K562 (cell line): ENCODE measurements at regions not wholly inside any gene's neighbourhood (a gene's known extent, or its start where the extent isn't known, plus 50 kb on each side); places are given as distances from the start of the nearest gene placed in this dataset.

Experiments
- ATAC-seq: fragments of 200-7000 bp; cut with Tn5 transposase; 3 replicates; pipeline ENCODE4 v1.9.1; 2020; ENCODE audit warnings: moderate library complexity
- BruUV-seq: library from RNA; stranded (reverse); fragments of 400-500 nt; replicated peaks from 2 replicates; lab custom pipeline; 2021; lab: Mats Ljungman, UMichigan
- CTCF ChIA-PET: fragments of 300-600 bp; formaldehyde crosslinking; extraction: SDS; loops from one replicate; lab custom pipeline; 2021; ENCODE audit warnings: low intra/inter-chr PET ratio; lab: Yijun Ruan, JAX
- POLR2A ChIA-PET: fragments of 300-600, 350-650 bp; sonication (Branson Sonifier 250); formaldehyde crosslinking; extraction: SDS; loops from one replicate; lab custom pipeline; 2021; ENCODE audit warnings: antibody characterized with exemption, inconsistent platforms; lab: Yijun Ruan, JAX
- DNase-seq, 4 experiments: peaks; one replicate each; pipeline versions ENCODE4 v3.0.0 to v3.0.0-alpha.2; 2011 to 2018; ENCODE audit warnings: low spot score in 3 of 4, mixed read lengths in 3 of 4; ENCODE audit errors: extremely low read depth in 1 of 4
- FAIRE-seq: peaks from 2 replicates; lab custom pipeline; 2011; peaks lifted over from hg19 to GRCh38; lab: Jason Lieb, UNC
- H2AFZ ChIP-seq: 2 replicates; pipeline ENCODE4 v1.6.0; 2011; ENCODE audit warnings: low read depth, low read length, control low read depth, inconsistent platforms
- H3K27ac ChIP-seq: fragments of 200-600 bp; 3 replicates; pipeline ENCODE4 v1.8.0; 2011; ENCODE audit warnings: low read depth, mild to moderate bottlenecking, control low read depth, inconsistent platforms, low read length, moderate library complexity, mixed read lengths; ENCODE audit errors: extremely low read depth
- H3K27me3 ChIP-seq, 2 experiments: fragments of 300-600 bp in 1 of 2; 2 replicates in 1 of 2; 3 replicates in 1 of 2; pipeline versions ENCODE4 v1.6.0 to v1.8.0; 2011; ENCODE audit warnings: inconsistent platforms in 2 of 2, low read length in 2 of 2, mild to moderate bottlenecking in 1 of 2, mixed read lengths in 1 of 2, moderate library complexity in 1 of 2; ENCODE audit not compliant: control insufficient read depth in 2 of 2, insufficient read depth in 2 of 2
- H3K36me3 ChIP-seq: fragments of 300-600 bp; 3 replicates; pipeline ENCODE4 v1.8.0; 2011; ENCODE audit warnings: mild to moderate bottlenecking, low read length, inconsistent platforms; ENCODE audit not compliant: control insufficient read depth, insufficient read depth
- H3K4me1 ChIP-seq, 2 experiments: fragments of 200-600 bp in 1 of 2; replicated peaks in 1 of 2; 2 replicates in 1 of 2; 3 replicates in 1 of 2; pipeline versions ENCODE4 v1.5.1 to v1.8.0; 2011; ENCODE audit warnings: inconsistent platforms in 2 of 2, low read length in 2 of 2, mild to moderate bottlenecking in 1 of 2, mixed read lengths in 1 of 2, moderate library complexity in 1 of 2; ENCODE audit not compliant: control insufficient read depth in 2 of 2, insufficient read depth in 2 of 2
- H3K4me2 ChIP-seq: 2 replicates; pipeline ENCODE4 v1.6.1; 2011; ENCODE audit warnings: low read length, control low read depth, inconsistent platforms, mixed read lengths; ENCODE audit not compliant: insufficient read depth
- H3K4me3 ChIP-seq: fragments of 200-600 bp; sonication (generic), shearing (Covaris generic); 2 replicates; pipeline ENCODE4 v1.5.1; 2016; ENCODE audit warnings: control low read depth, inconsistent platforms
- H3K79me2 ChIP-seq: fragments of 200-600 bp; 3 replicates; pipeline ENCODE4 v1.8.0; 2011; ENCODE audit warnings: low read length, inconsistent platforms; ENCODE audit not compliant: control insufficient read depth, insufficient read depth
- H3K9ac ChIP-seq, 2 experiments: 2 replicates each; pipeline versions ENCODE4 v1.6.0 to v1.6.1; 2011; ENCODE audit warnings: low read depth in 2 of 2, low read length in 2 of 2, control low read depth in 1 of 2, inconsistent platforms in 1 of 2, mild to moderate bottlenecking in 1 of 2, mixed read lengths in 1 of 2; ENCODE audit not compliant: insufficient read depth in 1 of 2
- H3K9me1 ChIP-seq: one replicate; pipeline ENCODE4 v1.6.0; 2011; ENCODE audit warnings: inconsistent platforms, mild to moderate bottlenecking, low read length, moderate library complexity; ENCODE audit not compliant: control insufficient read depth, insufficient read depth
- H3K9me3 ChIP-seq: replicated peaks from 2 replicates; pipeline ENCODE4 v1.5.1; 2011; ENCODE audit warnings: low read depth, low read length, inconsistent platforms; ENCODE audit not compliant: control insufficient read depth, insufficient read depth
- H4K20me1 ChIP-seq: replicated peaks from 2 replicates; pipeline ENCODE4 v1.6.1; 2011; ENCODE audit warnings: low read length, inconsistent platforms, mixed read lengths; ENCODE audit not compliant: control insufficient read depth, insufficient read depth
- FOXK2 ChIP-seq, 2 experiments: fragments of 450-650 bp; IDR thresholded peaks in 1 of 2; conservative IDR thresholded peaks in 1 of 2; 2 replicates each; pipeline ENCODE4 v1.6.1; 2016; ENCODE audit warnings: low read depth in 2 of 2, mild to moderate bottlenecking in 1 of 2
- GABPA ChIP-seq: fragments of 200-800 bp; sonication (Bioruptor generic); conservative IDR thresholded peaks from 2 replicates; pipeline ENCODE4 v1.6.1; 2016; ENCODE audit warnings: low read depth, missing genetic modification characterization, missing compliant biosample characterization
- HEY1 ChIP-seq: fragments of 250-450 bp; sonication (Bioruptor Pico); IDR thresholded peaks from 2 replicates; pipeline ENCODE4 v1.5.0; 2020; ENCODE audit warnings: mild to moderate bottlenecking, moderate library complexity, borderline replicate concordance
- NFIC ChIP-seq: fragments of 450-650 bp; IDR thresholded peaks from 2 replicates; pipeline ENCODE4 v1.6.1; 2017; ENCODE audit warnings: mild to moderate bottlenecking, inconsistent platforms
- ZNF398 ChIP-seq: fragments of 250-450 bp; sonication (Bioruptor Pico); IDR thresholded peaks from 2 replicates; pipeline ENCODE4 v1.8.0; 2021; ENCODE audit warnings: moderate library complexity, mild to moderate bottlenecking, inconsistent platforms
- WGBS: fragments of 100-300 bp; shearing (Covaris generic); methylation state at CpG from one replicate; pipeline ENCODE4 v1.1.6; 2016; ENCODE audit warnings: low coverage, mixed read lengths; ENCODE audit not compliant: insufficient coverage; ENCODE audit errors: missing lambda C conversion rate; 5-methylcytosine and 5-hydroxymethylcytosine counted together
- in situ Hi-C: fragments of 300-500 bp; cut with MboI; formaldehyde crosslinking; loops from 4 replicates; pipeline ENCODE4 v1.15.0; 2018; ENCODE audit warnings: inconsistent platforms, mixed read lengths
- intact Hi-C: fragments of 100-400 bp; cut with micrococcal nuclease; formaldehyde crosslinking; loops from 2 replicates; pipeline ENCODE4 v1.14.2; 2022
- TF ChIP-seq, protein P1 (sequence below): sonication (generic); formaldehyde crosslinking; IDR thresholded peaks from 2 replicates; pipeline ENCODE4 v1.8.0; 2022; ENCODE audit warnings: mild to moderate bottlenecking, low read depth, missing genetic modification reagents
- TF ChIP-seq, protein P2 (sequence below), 2 experiments: fragments of 150-350 bp in 1 of 2; IDR thresholded peaks; 2 replicates each; pipeline ENCODE4 v1.6.1; 2012 to 2016; ENCODE audit warnings: low read depth in 2 of 2, low read length in 2 of 2, mild to moderate bottlenecking in 1 of 2, moderate library complexity in 1 of 2
- TF ChIP-seq, protein P3 (sequence below), 3 experiments: IDR thresholded peaks in 2 of 3; conservative IDR thresholded peaks in 1 of 3; 2 replicates each; pipeline ENCODE4 v1.5.1; 2011 to 2012; ENCODE audit warnings: low read length in 3 of 3, mild to moderate bottlenecking in 3 of 3, control low read depth in 2 of 3, improper control_type of control experiment in 1 of 3, inconsistent platforms in 1 of 3, low read depth in 1 of 3, mixed read lengths in 1 of 3, moderate library complexity in 1 of 3; ENCODE audit not compliant: insufficient read depth in 2 of 3

- WGBS, result 3% methylated on average over 2 of the region's 2 CpGs
- no TSS peak for BruUV-seq
- H3K36me3 ChIP-seq, result no peaks in the 10 kb centered on the region
- H3K27ac ChIP-seq, result no peak overlapping the region
- ATAC-seq (no peak), DNase-seq (no peak), FAIRE-seq (no peak)
- POLR2A ChIA-PET, result no interaction called here
- TF ChIP-seq, protein P1, sequence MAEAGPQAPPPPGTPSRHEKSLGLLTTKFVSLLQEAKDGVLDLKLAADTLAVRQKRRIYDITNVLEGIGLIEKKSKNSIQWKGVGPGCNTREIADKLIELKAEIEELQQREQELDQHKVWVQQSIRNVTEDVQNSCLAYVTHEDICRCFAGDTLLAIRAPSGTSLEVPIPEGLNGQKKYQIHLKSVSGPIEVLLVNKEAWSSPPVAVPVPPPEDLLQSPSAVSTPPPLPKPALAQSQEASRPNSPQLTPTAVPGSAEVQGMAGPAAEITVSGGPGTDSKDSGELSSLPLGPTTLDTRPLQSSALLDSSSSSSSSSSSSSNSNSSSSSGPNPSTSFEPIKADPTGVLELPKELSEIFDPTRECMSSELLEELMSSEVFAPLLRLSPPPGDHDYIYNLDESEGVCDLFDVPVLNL (CRISPR knock-in tag), result no peak
- TF ChIP-seq, protein P2, sequence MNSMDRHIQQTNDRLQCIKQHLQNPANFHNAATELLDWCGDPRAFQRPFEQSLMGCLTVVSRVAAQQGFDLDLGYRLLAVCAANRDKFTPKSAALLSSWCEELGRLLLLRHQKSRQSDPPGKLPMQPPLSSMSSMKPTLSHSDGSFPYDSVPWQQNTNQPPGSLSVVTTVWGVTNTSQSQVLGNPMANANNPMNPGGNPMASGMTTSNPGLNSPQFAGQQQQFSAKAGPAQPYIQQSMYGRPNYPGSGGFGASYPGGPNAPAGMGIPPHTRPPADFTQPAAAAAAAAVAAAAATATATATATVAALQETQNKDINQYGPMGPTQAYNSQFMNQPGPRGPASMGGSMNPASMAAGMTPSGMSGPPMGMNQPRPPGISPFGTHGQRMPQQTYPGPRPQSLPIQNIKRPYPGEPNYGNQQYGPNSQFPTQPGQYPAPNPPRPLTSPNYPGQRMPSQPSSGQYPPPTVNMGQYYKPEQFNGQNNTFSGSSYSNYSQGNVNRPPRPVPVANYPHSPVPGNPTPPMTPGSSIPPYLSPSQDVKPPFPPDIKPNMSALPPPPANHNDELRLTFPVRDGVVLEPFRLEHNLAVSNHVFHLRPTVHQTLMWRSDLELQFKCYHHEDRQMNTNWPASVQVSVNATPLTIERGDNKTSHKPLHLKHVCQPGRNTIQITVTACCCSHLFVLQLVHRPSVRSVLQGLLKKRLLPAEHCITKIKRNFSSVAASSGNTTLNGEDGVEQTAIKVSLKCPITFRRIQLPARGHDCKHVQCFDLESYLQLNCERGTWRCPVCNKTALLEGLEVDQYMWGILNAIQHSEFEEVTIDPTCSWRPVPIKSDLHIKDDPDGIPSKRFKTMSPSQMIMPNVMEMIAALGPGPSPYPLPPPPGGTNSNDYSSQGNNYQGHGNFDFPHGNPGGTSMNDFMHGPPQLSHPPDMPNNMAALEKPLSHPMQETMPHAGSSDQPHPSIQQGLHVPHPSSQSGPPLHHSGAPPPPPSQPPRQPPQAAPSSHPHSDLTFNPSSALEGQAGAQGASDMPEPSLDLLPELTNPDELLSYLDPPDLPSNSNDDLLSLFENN (IDR thresholded peaks at IDR 0.05; ENCODE audit: low read depth in 2 of 2, low read length in 2 of 2), result no peak
- TF ChIP-seq HEY1, result no peak
- peak; percentile 55 for TF ChIP-seq GABPA (tag)
- TF ChIP-seq, protein P3, sequence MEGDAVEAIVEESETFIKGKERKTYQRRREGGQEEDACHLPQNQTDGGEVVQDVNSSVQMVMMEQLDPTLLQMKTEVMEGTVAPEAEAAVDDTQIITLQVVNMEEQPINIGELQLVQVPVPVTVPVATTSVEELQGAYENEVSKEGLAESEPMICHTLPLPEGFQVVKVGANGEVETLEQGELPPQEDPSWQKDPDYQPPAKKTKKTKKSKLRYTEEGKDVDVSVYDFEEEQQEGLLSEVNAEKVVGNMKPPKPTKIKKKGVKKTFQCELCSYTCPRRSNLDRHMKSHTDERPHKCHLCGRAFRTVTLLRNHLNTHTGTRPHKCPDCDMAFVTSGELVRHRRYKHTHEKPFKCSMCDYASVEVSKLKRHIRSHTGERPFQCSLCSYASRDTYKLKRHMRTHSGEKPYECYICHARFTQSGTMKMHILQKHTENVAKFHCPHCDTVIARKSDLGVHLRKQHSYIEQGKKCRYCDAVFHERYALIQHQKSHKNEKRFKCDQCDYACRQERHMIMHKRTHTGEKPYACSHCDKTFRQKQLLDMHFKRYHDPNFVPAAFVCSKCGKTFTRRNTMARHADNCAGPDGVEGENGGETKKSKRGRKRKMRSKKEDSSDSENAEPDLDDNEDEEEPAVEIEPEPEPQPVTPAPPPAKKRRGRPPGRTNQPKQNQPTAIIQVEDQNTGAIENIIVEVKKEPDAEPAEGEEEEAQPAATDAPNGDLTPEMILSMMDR (IDR thresholded peaks at IDR 0.05 in 2 of 3, conservative IDR thresholded peaks at IDR 0.05 in 1 of 3; ENCODE audit: insufficient read depth in 2 of 3, low read depth in 1 of 3, low read length in 3 of 3), result no peak
- TF ChIP-seq NFIC, result peak; percentile 23; the same call in 1 of the 2 replicates
- TF ChIP-seq ZNF398 (CRISPR knock-in tag), result no peak
- TF ChIP-seq FOXK2 (conservative IDR thresholded peaks at IDR 0.05 in 1 of 2, IDR thresholded peaks at IDR 0.05 in 1 of 2; ENCODE audit: low read depth in 2 of 2), result no peak
- H3K27me3 ChIP-seq, result no peaks in the 10 kb centered on the region
- in situ Hi-C loops, result no loop called here
- H3K4me2 ChIP-seq, result no peak overlapping the region
- intact Hi-C loops, result no loop called here
- H4K20me1 ChIP-seq, result no peaks in the 10 kb centered on the region
- no peak overlapping the region for H2AFZ ChIP-seq
- H3K4me1 ChIP-seq, result no peaks in the 10 kb centered on the region
- H3K9ac ChIP-seq, result no peak overlapping the region
- CTCF ChIA-PET, result no interaction called here
- H3K9me3 ChIP-seq, result no peaks in the 10 kb centered on the region
- no peak overlapping the region for H3K4me3 ChIP-seq
- H3K79me2 ChIP-seq, result no peaks in the 10 kb centered on the region
- no peaks in the 10 kb centered on the region for H3K9me1 ChIP-seq
Observed at GRCh38 chr3:177944228-177944661, 592.0 kb upstream of the KCNMB2 start.
